Anterior cingulate cortex (tissue), 58 donors: ENCODE measurements at regions not wholly inside any gene's neighbourhood (a gene's known extent, or its start where the extent isn't known, plus 50 kb on each side); places are given as distances from the start of the nearest gene placed in this dataset.

Experiments
- DNase-seq, 58 donors: peaks; one replicate each; lab custom pipeline; 2025; lab: John Stamatoyannopoulos, UW

DNA sequence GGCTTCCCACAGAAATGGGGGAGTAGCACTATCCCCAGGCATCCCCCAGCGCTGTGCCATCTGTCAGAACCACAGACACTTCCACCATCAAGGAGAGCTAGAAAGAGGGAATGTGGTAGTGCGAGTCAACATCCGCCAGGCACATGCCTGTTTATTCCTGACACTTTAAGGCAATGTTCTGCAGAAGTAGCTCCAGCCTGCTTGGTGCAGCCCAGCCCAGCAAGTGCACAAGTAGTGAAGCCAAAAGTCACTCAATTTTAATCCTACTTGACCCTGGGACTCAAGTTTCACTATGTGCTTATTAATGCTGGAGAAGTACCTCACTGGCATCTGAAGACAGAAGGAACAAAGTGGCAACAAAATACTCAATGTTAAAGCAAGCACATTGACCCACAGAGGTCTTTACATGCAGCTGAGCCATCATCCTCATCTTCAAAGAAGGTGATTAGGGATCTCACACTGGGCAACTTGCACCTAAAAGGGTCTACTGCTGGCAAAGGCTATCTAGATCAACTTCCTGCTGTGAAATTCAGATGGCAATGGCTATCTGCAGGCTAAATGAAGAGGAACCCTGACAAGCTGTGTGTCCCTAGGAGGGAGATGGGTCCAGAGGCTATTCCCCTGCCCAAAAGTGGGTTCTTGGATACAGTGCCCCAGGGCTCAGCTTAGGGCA, 61.4 kb upstream of the CLDN18 start:
- no peak for DNase-seq

DNA sequence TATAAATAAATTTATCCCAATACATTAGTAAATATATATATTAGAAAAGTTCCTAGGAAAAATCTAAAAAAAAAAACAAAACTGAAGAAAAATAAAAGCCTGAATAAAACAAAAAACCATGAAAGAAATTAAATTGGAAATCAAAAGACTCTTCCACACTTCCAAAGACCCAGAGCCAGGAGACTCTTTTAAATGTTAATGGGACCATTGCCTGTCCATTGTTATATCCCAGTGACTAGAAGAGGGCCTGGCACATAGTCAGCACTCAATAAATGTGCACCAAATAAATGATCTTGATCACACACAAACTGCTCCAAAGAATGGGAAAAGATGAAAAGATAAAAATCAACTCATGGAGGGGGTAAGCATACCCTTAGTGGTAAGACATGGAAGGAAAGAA, 51.3 kb upstream of the CLDN18 start:
- no peak for DNase-seq
